SK-N-SH treated with all-trans-retinoic acid at 6 μM for 48 hours (cell line): ENCODE measurements at regions not wholly inside any gene's neighbourhood (a gene's known extent, or its start where the extent isn't known, plus 50 kb on each side); places are given as distances from the start of the nearest gene placed in this dataset.

Experiments
- ARNTL ChIP-seq: fragments of 450-650 bp; formaldehyde crosslinking; IDR thresholded peaks from 2 replicates; pipeline ENCODE4 v1.5.0; 2020; ENCODE audit warnings: low read depth, mild to moderate bottlenecking, moderate library complexity, borderline replicate concordance
- CSDC2 ChIP-seq: fragments of 250-450 bp; sonication (Bioruptor Pico); IDR thresholded peaks from 2 replicates; pipeline ENCODE4 v1.5.0; 2020; ENCODE audit warnings: mild to moderate bottlenecking, moderate library complexity
- ISL1 ChIP-seq: fragments of 250-450 bp; sonication (Bioruptor Pico); IDR thresholded peaks from 2 replicates; pipeline ENCODE4 v2.1.2; 2022; ENCODE audit warnings: mild to moderate bottlenecking, moderate library complexity
- PATZ1 ChIP-seq: fragments of 250-450 bp; sonication (Bioruptor Pico); IDR thresholded peaks from 2 replicates; pipeline ENCODE4 v1.8.0; 2020; ENCODE audit warnings: mild to moderate bottlenecking, moderate library complexity, borderline replicate concordance
- PPARA ChIP-seq: fragments of 250-450 bp; sonication (Bioruptor Pico); IDR thresholded peaks from 2 replicates; pipeline ENCODE4 v1.5.0; 2020; ENCODE audit warnings: mild to moderate bottlenecking, borderline replicate concordance
- RARB ChIP-seq: fragments of 250-450 bp; sonication (Bioruptor Pico); IDR thresholded peaks from 2 replicates; pipeline ENCODE4 v1.8.0; 2021; ENCODE audit warnings: mild to moderate bottlenecking, moderate library complexity
- SNAI2 ChIP-seq: fragments of 250-450 bp; sonication (Bioruptor Pico); IDR thresholded peaks from 2 replicates; pipeline ENCODE4 v1.5.0; 2020; ENCODE audit warnings: mild to moderate bottlenecking, moderate library complexity
- ZFP30 ChIP-seq: fragments of 450-650 bp; formaldehyde crosslinking; IDR thresholded peaks from 2 replicates; pipeline ENCODE4 v1.5.0; 2022; ENCODE audit warnings: mild to moderate bottlenecking, moderate library complexity

GRCh38 chr10:111247781-111248389 lies 171.1 kb downstream of the ADRA2A start:
- TF ChIP-seq RARB (CRISPR knock-in tag): no peak
- no peak for TF ChIP-seq CSDC2 (CRISPR knock-in tag)
- peak; percentile 75 for TF ChIP-seq ISL1 (CRISPR knock-in tag)
- no peak for TF ChIP-seq ARNTL (CRISPR knock-in tag)
- no peak for TF ChIP-seq ZFP30
- TF ChIP-seq PPARA: no peak
- TF ChIP-seq PATZ1 (CRISPR knock-in tag): peak; percentile 33; the same call in 1 of the 2 replicates
- no peak for TF ChIP-seq SNAI2 (CRISPR knock-in tag)
